ENCODE measurements at regions not wholly inside any gene's neighbourhood (a gene's known extent, or its start where the extent isn't known, plus 50 kb on each side); places are given as distances from the start of the nearest gene placed in this dataset.
A peak's percentile ranks its signal among the peaks of the same experiment; 100 is the strongest.

GRCh38 chr13:76414320-76414719, 471.9 kb downstream of the KCTD12 start:
- DNase-seq = no peak

- DNase-seq = no peak
These were observed 480.0 kb downstream of the KCTD12 start for GRCh38 chr13:76406243-76406642.

- no peak for DNase-seq
These were observed 487.8 kb downstream of the KCTD12 start for GRCh38 chr13:76398425-76398824.

GRCh38 chr13:76397413-76397812, 488.8 kb downstream of the KCTD12 start:
- DNase-seq = no peak

GRCh38 chr13:76389321-76389720, 496.9 kb downstream of the KCTD12 start:
- DNase-seq = no peak

GRCh38 chr13:76387566-76387965, 498.6 kb downstream of the KCTD12 start:
- no peak for DNase-seq

GRCh38 chr13:76386321-76386720, 499.9 kb downstream of the KCTD12 start:
- DNase-seq = no peak

- no peak for DNase-seq
These were observed 500.6 kb downstream of the KCTD12 start for GRCh38 chr13:76385586-76385985.

GRCh38 chr13:76383676-76384461, 502.3 kb downstream of the KCTD12 start:
- peak in 1 of 2 experiments; percentile 17 for DNase-seq

GRCh38 chr13:76380446-76381065, 505.6 kb downstream of the KCTD12 start:
- DNase-seq = no peak

GRCh38 chr13:76379341-76380105, 506.7 kb downstream of the KCTD12 start:
- no peak for DNase-seq

GRCh38 chr13:76378767-76379166, 507.4 kb downstream of the KCTD12 start:
- DNase-seq = no peak

- no peak for DNase-seq
These were observed 522.4 kb downstream of the KCTD12 start for GRCh38 chr13:76363682-76364289.

GRCh38 chr13:76361868-76362267, 524.3 kb downstream of the KCTD12 start:
- DNase-seq = no peak

GRCh38 chr13:76351541-76352229, 534.5 kb downstream of the KCTD12 start:
- no peak for DNase-seq

GRCh38 chr13:76350399-76350798, 535.8 kb downstream of the KCTD12 start:
- no peak for DNase-seq

GRCh38 chr13:76349700-76350099, 536.5 kb downstream of the KCTD12 start:
- no peak for DNase-seq

- no peak for DNase-seq
These were observed 546.6 kb downstream of the KCTD12 start for GRCh38 chr13:76339649-76340048.

GRCh38 chr13:76338003-76338402, 548.2 kb downstream of the KCTD12 start:
- DNase-seq = no peak

GRCh38 chr13:76336889-76337844, 549.0 kb downstream of the KCTD12 start:
- no peak for DNase-seq

GRCh38 chr13:76335463-76335862, 550.7 kb downstream of the KCTD12 start:
- no peak for DNase-seq

Data from SHP77 (cell line).